IMR-90 (cell line): ENCODE measurements at regions not wholly inside any gene's neighbourhood (a gene's known extent, or its start where the extent isn't known, plus 50 kb on each side); places are given as distances from the start of the nearest gene placed in this dataset.

Experiments
- ATAC-seq: fragments of 200-7000 bp; cut with Tn5 transposase; 2 replicates; pipeline ENCODE4 v1.9.1; 2020; ENCODE audit warnings: low read depth, mild to moderate bottlenecking, moderate library complexity
- BruUV-seq: library from RNA; stranded (reverse); fragments of 400-500 nt; replicated peaks from 2 replicates; lab custom pipeline; 2021; lab: Mats Ljungman, UMichigan
- CTCF ChIA-PET: fragments of 300-600 bp; formaldehyde crosslinking; extraction: SDS; loops from one replicate; lab custom pipeline; 2021; ENCODE audit warnings: antibody characterized with exemption; lab: Yijun Ruan, JAX
- POLR2A ChIA-PET: fragments of 300-600 bp; sonication (Branson Sonifier 250); formaldehyde crosslinking; loops from one replicate; lab custom pipeline; 2022; ENCODE audit warnings: antibody characterized with exemption; ENCODE audit not compliant: unreplicated experiment; lab: Charles Lee
- DNase-seq: peaks from one replicate; pipeline ENCODE4 v3.0.0; 2013
- H2AFZ ChIP-seq: replicated peaks from 2 replicates; pipeline ENCODE3; 2013; ENCODE audit warnings: low read length, mild to moderate bottlenecking; ENCODE audit not compliant: poor library complexity
- H2AK5ac ChIP-seq: 2 replicates; pipeline ENCODE4 v1.6.1; 2013; ENCODE audit warnings: low read depth, low read length, inconsistent platforms
- H2AK9ac ChIP-seq: replicated peaks from 2 replicates; pipeline ENCODE3; 2013; ENCODE audit warnings: mild to moderate bottlenecking, low read depth, low read length, moderate library complexity; ENCODE audit not compliant: poor library complexity
- H2BK120ac ChIP-seq: 2 replicates; pipeline ENCODE4 v1.6.1; 2013; ENCODE audit warnings: low read depth, low read length, inconsistent platforms
- H2BK15ac ChIP-seq: 3 replicates; pipeline ENCODE4 v1.6.1; 2013; ENCODE audit warnings: low read depth, low read length, inconsistent platforms
- H2BK20ac ChIP-seq: 2 replicates; pipeline ENCODE4 v1.6.1; 2013; ENCODE audit warnings: low read depth, mild to moderate bottlenecking, inconsistent platforms, low read length, moderate library complexity
- H2BK5ac ChIP-seq: 2 replicates; pipeline ENCODE4 v1.6.1; 2013; ENCODE audit warnings: mild to moderate bottlenecking, low read depth, low read length, inconsistent platforms; ENCODE audit not compliant: poor library complexity, severe bottlenecking
- H3K14ac ChIP-seq: replicated peaks from 2 replicates; pipeline ENCODE4 v1.6.1; 2013; ENCODE audit warnings: low read depth, low read length, inconsistent platforms
- H3K18ac ChIP-seq: 2 replicates; pipeline ENCODE4 v1.6.1; 2013; ENCODE audit warnings: low read depth, low read length, control low read depth
- H3K23ac ChIP-seq: 2 replicates; pipeline ENCODE4 v1.6.1; 2013; ENCODE audit warnings: low read depth, low read length, inconsistent platforms
- H3K27ac ChIP-seq: 2 replicates; pipeline ENCODE4 v1.5.1; 2013; ENCODE audit warnings: mild to moderate bottlenecking, control low read depth, low read length; ENCODE audit not compliant: insufficient read depth
- H3K27me3 ChIP-seq: 2 replicates; pipeline ENCODE4 v1.6.1; 2013; ENCODE audit warnings: low read length; ENCODE audit not compliant: control insufficient read depth, insufficient read depth
- H3K36me3 ChIP-seq: 2 replicates; pipeline ENCODE4 v1.6.1; 2013; ENCODE audit warnings: low read length, mixed read lengths; ENCODE audit not compliant: control insufficient read depth, insufficient read depth
- H3K4ac ChIP-seq: 2 replicates; pipeline ENCODE4 v1.6.1; 2013; ENCODE audit warnings: low read depth, low read length, inconsistent platforms
- H3K4me1 ChIP-seq: 2 replicates; pipeline ENCODE4 v1.6.1; 2013; ENCODE audit warnings: low read length, mixed read lengths; ENCODE audit not compliant: control insufficient read depth, insufficient read depth
- H3K4me2 ChIP-seq: 2 replicates; pipeline ENCODE4 v1.6.1; 2013; ENCODE audit warnings: low read depth, mild to moderate bottlenecking, control low read depth, low read length, moderate library complexity
- H3K4me3 ChIP-seq: 2 replicates; pipeline ENCODE4 v1.5.1; 2013; ENCODE audit warnings: low read depth, mild to moderate bottlenecking, control low read depth, low read length, moderate library complexity; ENCODE audit not compliant: insufficient read depth
- H3K56ac ChIP-seq: 2 replicates; pipeline ENCODE4 v1.6.1; 2013; ENCODE audit warnings: low read length, inconsistent platforms; ENCODE audit not compliant: insufficient read depth; ENCODE audit errors: extremely low read depth
- H3K79me1 ChIP-seq, 2 experiments: 2 replicates each; pipeline ENCODE4 v1.6.1; 2013; ENCODE audit warnings: low read length in 2 of 2, inconsistent platforms in 1 of 2, low read depth in 1 of 2
- H3K9ac ChIP-seq: 2 replicates; pipeline ENCODE4 v1.6.1; 2013; ENCODE audit warnings: low read depth, low read length, control low read depth
- H3K9me1 ChIP-seq: 2 replicates; pipeline ENCODE4 v1.6.1; 2013; ENCODE audit warnings: low read length, inconsistent platforms; ENCODE audit not compliant: insufficient read depth
- H3K9me3 ChIP-seq: 2 replicates; pipeline ENCODE4 v1.6.1; 2013; ENCODE audit warnings: low read length; ENCODE audit not compliant: control insufficient read depth, insufficient read depth
- H4K20me1 ChIP-seq: 2 replicates; pipeline ENCODE4 v1.6.1; 2013; ENCODE audit warnings: low read length, inconsistent platforms; ENCODE audit not compliant: insufficient read depth
- H4K5ac ChIP-seq: 2 replicates; pipeline ENCODE4 v1.6.1; 2013; ENCODE audit warnings: mild to moderate bottlenecking, low read depth, low read length, control low read depth
- H4K8ac ChIP-seq, 2 experiments: 2 replicates each; pipeline ENCODE4 v1.6.1; 2013; ENCODE audit warnings: low read depth in 2 of 2, low read length in 2 of 2, control low read depth in 1 of 2, inconsistent platforms in 1 of 2
- H4K91ac ChIP-seq: 2 replicates; pipeline ENCODE4 v1.6.1; 2013; ENCODE audit warnings: low read depth, low read length, inconsistent platforms; ENCODE audit not compliant: insufficient read depth
- BHLHE40 ChIP-seq: fragments of 150-350 bp; IDR thresholded peaks from 2 replicates; pipeline ENCODE4 v1.6.1; 2016; ENCODE audit warnings: mild to moderate bottlenecking, low read depth, low read length
- NFE2L2 ChIP-seq: fragments of 150-350 bp; IDR thresholded peaks from 2 replicates; pipeline ENCODE4 v1.6.1; 2016; ENCODE audit warnings: low read depth, mild to moderate bottlenecking, low read length
- RAD21 ChIP-seq: IDR thresholded peaks from 2 replicates; pipeline ENCODE4 v1.6.1; 2012; ENCODE audit warnings: low read length, improper control_type of control experiment
- RCOR1 ChIP-seq: IDR thresholded peaks from 2 replicates; pipeline ENCODE4 v1.6.1; 2012; ENCODE audit warnings: mild to moderate bottlenecking, low read length, improper control_type of control experiment; ENCODE audit not compliant: insufficient replicate concordance
- WGBS, 2 experiments: methylation state at CpG; one replicate each; pipeline versions ENCODE4 v1.1.5 to v1.1.7; 2013; ENCODE audit warnings: missing lambda C conversion rate in 2 of 2; ENCODE audit not compliant: insufficient read length in 1 of 2; ENCODE audit errors: extremely low coverage in 2 of 2; 5-methylcytosine and 5-hydroxymethylcytosine counted together
- dilution Hi-C: fragments of 300-500 bp; cut with HindIII; formaldehyde crosslinking; loops from one replicate; pipeline ENCODE4 v1.14.3; 2018; ENCODE audit warnings: low sequenced_read_pairs; ENCODE audit not compliant: unreplicated experiment
- in situ Hi-C: fragments of 300-500 bp; cut with MboI; formaldehyde crosslinking; loops from 3 replicates; pipeline ENCODE4 v1.14.3; 2019; ENCODE audit warnings: low sequenced_read_pairs, inconsistent platforms, mixed read lengths
- intact Hi-C: fragments of 100-400 bp; cut with micrococcal nuclease; formaldehyde crosslinking; loops from 2 replicates; pipeline ENCODE4 v1.10.0; 2022

DNA sequence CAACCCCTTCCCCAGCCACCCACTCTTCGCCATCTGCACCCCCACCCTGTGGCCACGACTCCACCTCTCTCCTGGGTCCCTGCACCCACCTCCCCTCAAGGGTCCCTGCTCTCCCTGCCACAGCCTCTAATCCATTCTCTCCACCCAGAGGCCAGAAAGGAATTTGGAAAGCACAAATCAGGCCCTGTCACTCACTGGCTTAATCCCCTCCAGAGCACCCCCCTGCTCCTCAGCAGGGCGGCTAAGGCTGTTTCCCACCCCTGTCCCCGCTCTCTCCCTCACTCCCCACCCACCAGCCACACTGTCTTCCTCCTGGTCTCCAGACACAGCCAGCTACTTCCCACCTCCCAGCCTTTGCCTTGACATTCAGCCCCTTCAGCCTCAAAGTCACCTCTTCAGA, 150.0 kb upstream of the LINGO1 start:
- Histone ChIP-seq H2BK5ac (no peak overlapping the region), H3K4me2 (no peak overlapping the region), H2AK9ac (no peak overlapping the region), H3K4ac (no peak overlapping the region), H3K27ac (no peak overlapping the region), H2BK20ac (no peak overlapping the region), H3K4me1 (no peaks in the 10 kb centered on the region), H4K5ac (no peak overlapping the region), H3K4me3 (no peak overlapping the region), H3K79me1 (no peaks in the 10 kb centered on the region), H4K91ac (no peak overlapping the region), H2AK5ac (no peak overlapping the region), H3K23ac (no peak overlapping the region), H3K14ac (no peak overlapping the region), H2AFZ (no peak overlapping the region), H2BK120ac (no peak overlapping the region), H4K20me1 (no peaks in the 10 kb centered on the region), H3K18ac (no peak overlapping the region), H3K56ac (no peak overlapping the region), H3K9me1 (no peaks in the 10 kb centered on the region), H3K9ac (no peak overlapping the region), H2BK15ac (no peak overlapping the region), H3K27me3 (peaks cover 26% of the 10 kb centered on the region; the same call in 1 of the 2 replicates), H3K9me3 (peaks cover 4% of the 10 kb centered on the region; the same call in 1 of the 2 replicates), H4K8ac (no peak overlapping the region), H3K36me3 (no peaks in the 10 kb centered on the region)
- intact Hi-C loops = no loop called here
- no TSS peak for BruUV-seq
- DNase-seq (no peak), ATAC-seq (no peak)
- WGBS, 2 experiments = 52% methylated on average over 4 of the region's 4 CpGs; no CpG with 5 or more reads in 1 of the 2 experiments
- ChIA-PET CTCF (no interaction called here), POLR2A (no interaction called here)
- TF ChIP-seq BHLHE40 (no peak), NFE2L2 (no peak), RAD21 (no peak), RCOR1 (no peak)
- dilution Hi-C loops = no loop called here
- in situ Hi-C loops = no loop called here
